Thoracic aorta (tissue), 2 donors: ENCODE measurements at regions not wholly inside any gene's neighbourhood (a gene's known extent, or its start where the extent isn't known, plus 50 kb on each side); places are given as distances from the start of the nearest gene placed in this dataset.

Source experiments
- ATAC-seq: fragments of 150-250 bp; one replicate; pipeline ENCODE4 v1.8.0; 2017; ENCODE audit warnings: low read depth; ENCODE audit not compliant: insufficient number of reproducible peaks, low FRiP score
- DNase-seq: peaks from one replicate; pipeline ENCODE4 v3.0.0-alpha.2; 2020; ENCODE audit warnings: low spot score
- H3K27ac ChIP-seq, 2 donors: fragments of 200-600 bp; sonication (generic); 1 replicate in 1 of 2; 2 replicates in 1 of 2; pipeline ENCODE4 v1.5.1; 2016; ENCODE audit warnings: mild to moderate bottlenecking in 2 of 2, moderate library complexity in 2 of 2
- H3K27me3 ChIP-seq: fragments of 200-600 bp; sonication (generic); replicated peaks from 2 replicates; pipeline ENCODE4 v1.6.0; 2016; ENCODE audit warnings: mild to moderate bottlenecking; ENCODE audit not compliant: insufficient read depth
- H3K36me3 ChIP-seq: fragments of 200-600 bp; sonication (generic); one replicate; pipeline ENCODE4 v1.5.1; 2016
- H3K4me1 ChIP-seq, 2 donors: fragments of 200-600 bp; sonication (generic); 1 replicate in 1 of 2; 2 replicates in 1 of 2; pipeline versions ENCODE4 v1.5.1 to v1.6.0; 2016; ENCODE audit warnings: low read depth in 2 of 2, mild to moderate bottlenecking in 1 of 2; ENCODE audit not compliant: control insufficient read depth in 1 of 2
- H3K4me3 ChIP-seq: fragments of 200-600 bp; sonication (generic); 2 replicates; pipeline ENCODE4 v1.5.1; 2016; ENCODE audit warnings: mild to moderate bottlenecking
- H3K9me3 ChIP-seq: fragments of 200-600 bp; sonication (generic); 2 replicates; pipeline ENCODE4 v1.5.1; 2016
- TF ChIP-seq, protein P1 (sequence below): fragments of 200-600 bp; sonication (generic); IDR thresholded peaks from one replicate; pipeline ENCODE4 v1.5.1; 2019; ENCODE audit warnings: antibody characterized with exemption

- Histone ChIP-seq H3K4me3 (no peak overlapping the region), H3K27me3 (no peaks in the 10 kb centered on the region)
- TF ChIP-seq, protein P1, sequence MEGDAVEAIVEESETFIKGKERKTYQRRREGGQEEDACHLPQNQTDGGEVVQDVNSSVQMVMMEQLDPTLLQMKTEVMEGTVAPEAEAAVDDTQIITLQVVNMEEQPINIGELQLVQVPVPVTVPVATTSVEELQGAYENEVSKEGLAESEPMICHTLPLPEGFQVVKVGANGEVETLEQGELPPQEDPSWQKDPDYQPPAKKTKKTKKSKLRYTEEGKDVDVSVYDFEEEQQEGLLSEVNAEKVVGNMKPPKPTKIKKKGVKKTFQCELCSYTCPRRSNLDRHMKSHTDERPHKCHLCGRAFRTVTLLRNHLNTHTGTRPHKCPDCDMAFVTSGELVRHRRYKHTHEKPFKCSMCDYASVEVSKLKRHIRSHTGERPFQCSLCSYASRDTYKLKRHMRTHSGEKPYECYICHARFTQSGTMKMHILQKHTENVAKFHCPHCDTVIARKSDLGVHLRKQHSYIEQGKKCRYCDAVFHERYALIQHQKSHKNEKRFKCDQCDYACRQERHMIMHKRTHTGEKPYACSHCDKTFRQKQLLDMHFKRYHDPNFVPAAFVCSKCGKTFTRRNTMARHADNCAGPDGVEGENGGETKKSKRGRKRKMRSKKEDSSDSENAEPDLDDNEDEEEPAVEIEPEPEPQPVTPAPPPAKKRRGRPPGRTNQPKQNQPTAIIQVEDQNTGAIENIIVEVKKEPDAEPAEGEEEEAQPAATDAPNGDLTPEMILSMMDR: no peak
These were observed 82.2 kb upstream of the DUSP22 start for GRCh38 chr6:210104-210456.

DNA sequence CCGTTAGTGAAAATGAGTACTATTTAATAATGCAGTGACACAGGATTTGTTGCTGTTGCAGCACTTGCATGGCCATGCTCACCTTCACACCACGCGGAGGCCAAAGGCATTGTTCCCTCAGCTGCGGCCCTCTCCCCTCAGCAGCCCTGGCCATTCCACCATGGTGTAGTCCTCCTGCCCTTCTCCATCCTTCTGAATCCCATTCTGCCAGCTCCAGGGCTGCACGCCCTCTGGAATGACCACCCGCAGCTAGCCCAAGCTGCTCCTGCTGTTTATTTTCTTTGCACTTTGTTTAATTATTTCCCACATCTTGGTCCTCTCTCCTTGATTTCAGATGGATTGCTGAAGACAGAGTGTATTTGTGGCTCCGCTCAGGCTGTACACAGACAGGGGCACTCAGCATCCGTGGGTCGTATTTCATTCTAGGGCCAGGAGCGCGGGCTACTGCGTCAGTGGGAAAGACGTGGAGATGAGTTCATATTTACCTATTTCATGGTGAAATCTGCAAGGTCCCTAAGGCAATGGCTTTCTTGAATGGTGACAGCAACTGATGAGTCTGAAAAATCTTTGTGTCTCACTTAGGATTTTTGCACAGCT, 81.4 kb upstream of the DUSP22 start:
- Histone ChIP-seq H3K36me3 (no peaks in the 10 kb centered on the region), H3K4me3 (no peak overlapping the region), H3K4me1 (no peaks in the 10 kb centered on the region), H3K27ac (no peak overlapping the region), H3K27me3 (no peaks in the 10 kb centered on the region), H3K9me3 (no peaks in the 10 kb centered on the region)
- TF ChIP-seq, protein P1: no peak
- ATAC-seq (no peak), DNase-seq (no peak)

More at GRCh38 chr6:210104-210456, 82.2 kb upstream of the DUSP22 start:
- ATAC-seq (no peak), DNase-seq (no peak)
- H3K4me1 ChIP-seq: no peaks in the 10 kb centered on the region
- H3K9me3 ChIP-seq: no peaks in the 10 kb centered on the region
- H3K27ac ChIP-seq: no peak overlapping the region
- H3K36me3 ChIP-seq: no peaks in the 10 kb centered on the region

DNA sequence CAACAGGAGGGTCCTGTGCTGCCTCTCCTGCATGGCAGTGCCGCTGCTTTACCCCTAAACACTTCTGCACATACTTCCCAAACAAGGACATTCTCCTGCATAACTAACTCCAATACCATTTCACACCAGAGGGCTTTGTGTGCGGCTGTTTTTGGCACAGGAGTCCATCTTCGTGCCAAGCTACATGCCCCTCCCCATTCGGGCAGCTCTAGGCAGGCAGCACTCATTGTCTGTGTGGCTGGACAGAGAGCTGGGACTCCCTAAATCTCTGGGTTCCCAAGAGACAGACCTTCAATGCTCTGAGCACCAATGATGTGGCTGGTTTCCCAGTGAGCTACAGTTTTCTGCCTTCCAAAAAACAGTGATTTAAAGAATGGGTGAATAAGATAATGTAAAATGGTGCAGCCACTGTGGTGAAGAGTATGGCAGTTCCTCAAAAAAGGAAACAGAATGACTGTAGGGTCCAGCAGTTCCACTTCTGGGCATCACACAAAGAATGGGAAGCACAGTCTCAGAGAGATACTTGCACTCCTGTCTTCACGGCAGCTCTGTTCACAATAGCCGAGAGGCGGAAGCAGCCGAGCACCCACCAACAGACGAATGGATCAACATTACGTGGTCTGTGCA, 80.3 kb upstream of the DUSP22 start:
- no peak for ATAC-seq
- H3K4me1 ChIP-seq: no peaks in the 10 kb centered on the region
- no peak for DNase-seq
- H3K27ac ChIP-seq: no peak overlapping the region
- TF ChIP-seq, protein P1: no peak
- H3K36me3 ChIP-seq: no peaks in the 10 kb centered on the region
- H3K9me3 ChIP-seq: no peaks in the 10 kb centered on the region
- H3K4me3 ChIP-seq: no peak overlapping the region
- no peaks in the 10 kb centered on the region for H3K27me3 ChIP-seq

DNA sequence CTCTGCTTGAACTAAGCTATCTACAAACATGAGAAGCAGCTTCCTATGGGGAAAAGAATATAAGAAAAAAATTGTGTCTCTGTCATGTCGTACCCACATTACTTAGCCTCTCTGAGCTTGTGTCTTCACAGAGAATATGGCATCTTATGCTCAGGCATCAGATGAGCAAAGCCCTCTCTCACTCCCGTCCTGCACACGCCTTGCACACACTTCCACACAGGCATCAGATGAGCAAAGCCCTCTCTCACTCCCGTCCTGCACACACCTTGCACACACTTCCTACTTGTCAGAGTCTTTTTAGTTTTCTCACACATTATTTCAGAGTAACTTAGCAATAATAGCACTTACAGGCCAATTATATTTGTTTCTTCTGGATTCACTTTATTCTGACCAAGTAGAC, 79.0 kb upstream of the DUSP22 start:
- H3K9me3 ChIP-seq: no peaks in the 10 kb centered on the region
- no peak overlapping the region for H3K27ac ChIP-seq
- H3K4me3 ChIP-seq: no peak overlapping the region
- TF ChIP-seq, protein P1: no peak
- no peaks in the 10 kb centered on the region for H3K27me3 ChIP-seq
- ATAC-seq (no peak), DNase-seq (no peak)
- H3K36me3 ChIP-seq: no peaks in the 10 kb centered on the region
- H3K4me1 ChIP-seq: no peaks in the 10 kb centered on the region

DNA sequence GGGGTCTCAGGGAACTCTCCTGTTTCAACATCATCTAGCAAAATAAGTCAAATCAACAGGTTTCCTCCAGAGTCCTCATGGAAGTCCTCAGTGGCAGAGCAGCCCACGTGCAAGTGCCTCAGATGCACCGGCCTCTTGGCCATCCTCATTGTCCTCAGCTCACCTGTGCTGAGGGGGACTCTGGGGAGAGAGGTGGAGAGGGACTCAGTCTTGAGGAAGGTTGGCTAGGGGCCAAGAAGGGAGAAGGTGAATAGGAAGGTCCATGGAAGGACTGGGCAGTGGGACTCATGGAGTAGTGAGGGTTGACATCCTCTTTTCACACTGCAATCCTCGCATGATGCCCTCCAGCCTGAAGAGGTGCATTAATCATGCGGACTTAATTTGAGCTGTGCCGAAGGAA, 77.9 kb upstream of the DUSP22 start:
- no peaks in the 10 kb centered on the region for H3K27me3 ChIP-seq
- H3K36me3 ChIP-seq: no peaks in the 10 kb centered on the region
- no peak for ATAC-seq
- TF ChIP-seq, protein P1: no peak
- DNase-seq: no peak
- no peak overlapping the region for H3K27ac ChIP-seq
- H3K9me3 ChIP-seq: no peaks in the 10 kb centered on the region
- no peak overlapping the region for H3K4me3 ChIP-seq
- no peaks in the 10 kb centered on the region for H3K4me1 ChIP-seq
